ENCODE measurements at regions not wholly inside any gene's neighbourhood (a gene's known extent, or its start where the extent isn't known, plus 50 kb on each side); places are given as distances from the start of the nearest gene placed in this dataset.

- DNase-seq, result no peak
Observed at GRCh38 chr15:96692826-96693225, 362.3 kb downstream of the NR2F2 start.

GRCh38 chr15:96693515-96693914, 363.0 kb downstream of the NR2F2 start:
- DNase-seq, result no peak

GRCh38 chr15:96693990-96694517, 363.6 kb downstream of the NR2F2 start:
- no peak for DNase-seq

- no peak for DNase-seq
Observed at GRCh38 chr15:96695426-96695825, 364.9 kb downstream of the NR2F2 start.

- peak; percentile 66 for DNase-seq
Observed at GRCh38 chr15:96699871-96700401, 369.4 kb downstream of the NR2F2 start.

- no peak for DNase-seq
Observed at GRCh38 chr15:96700555-96700954, 370.1 kb downstream of the NR2F2 start.

GRCh38 chr15:96701443-96701842, 370.9 kb downstream of the NR2F2 start:
- DNase-seq, result no peak

GRCh38 chr15:96701877-96702276, 371.4 kb downstream of the NR2F2 start:
- no peak for DNase-seq

GRCh38 chr15:96702589-96702988, 372.1 kb downstream of the NR2F2 start:
- DNase-seq, result no peak

- no peak for DNase-seq
Observed at GRCh38 chr15:96703091-96703490, 372.6 kb downstream of the NR2F2 start.

GRCh38 chr15:96703794-96704550, 373.5 kb downstream of the NR2F2 start:
- DNase-seq, result no peak

GRCh38 chr15:96716075-96716474, 385.6 kb downstream of the NR2F2 start:
- DNase-seq, result no peak

- DNase-seq, result no peak
Observed at GRCh38 chr15:96716478-96716877, 386.0 kb downstream of the NR2F2 start.

- no peak for DNase-seq
Observed at GRCh38 chr15:96720251-96720650, 389.8 kb downstream of the NR2F2 start.

GRCh38 chr15:96720656-96721055, 390.2 kb downstream of the NR2F2 start:
- DNase-seq, result no peak

- no peak for DNase-seq
Observed at GRCh38 chr15:96728591-96728990, 398.1 kb downstream of the NR2F2 start.

GRCh38 chr15:96732704-96733103, 402.2 kb downstream of the NR2F2 start:
- DNase-seq, result no peak

GRCh38 chr15:96733721-96734120, 403.2 kb downstream of the NR2F2 start:
- DNase-seq, result no peak

GRCh38 chr15:96735632-96736240, 405.2 kb downstream of the NR2F2 start:
- DNase-seq, result peak; percentile 78

GRCh38 chr15:96736384-96736783, 405.9 kb downstream of the NR2F2 start:
- no peak for DNase-seq

- no peak for DNase-seq
Observed at GRCh38 chr15:96737408-96737807, 406.9 kb downstream of the NR2F2 start.

- no peak for DNase-seq
Observed at GRCh38 chr15:96746665-96747064, 416.2 kb downstream of the NR2F2 start.

- no peak for DNase-seq
Observed at GRCh38 chr15:96747291-96747690, 416.8 kb downstream of the NR2F2 start.

GRCh38 chr15:96750361-96750760, 419.9 kb downstream of the NR2F2 start:
- DNase-seq, result no peak

All from NCI-H345 (cell line).